ENCODE measurements at regions not wholly inside any gene's neighbourhood (a gene's known extent, or its start where the extent isn't known, plus 50 kb on each side); places are given as distances from the start of the nearest gene placed in this dataset.

- TF ChIP-seq, protein P1, sequence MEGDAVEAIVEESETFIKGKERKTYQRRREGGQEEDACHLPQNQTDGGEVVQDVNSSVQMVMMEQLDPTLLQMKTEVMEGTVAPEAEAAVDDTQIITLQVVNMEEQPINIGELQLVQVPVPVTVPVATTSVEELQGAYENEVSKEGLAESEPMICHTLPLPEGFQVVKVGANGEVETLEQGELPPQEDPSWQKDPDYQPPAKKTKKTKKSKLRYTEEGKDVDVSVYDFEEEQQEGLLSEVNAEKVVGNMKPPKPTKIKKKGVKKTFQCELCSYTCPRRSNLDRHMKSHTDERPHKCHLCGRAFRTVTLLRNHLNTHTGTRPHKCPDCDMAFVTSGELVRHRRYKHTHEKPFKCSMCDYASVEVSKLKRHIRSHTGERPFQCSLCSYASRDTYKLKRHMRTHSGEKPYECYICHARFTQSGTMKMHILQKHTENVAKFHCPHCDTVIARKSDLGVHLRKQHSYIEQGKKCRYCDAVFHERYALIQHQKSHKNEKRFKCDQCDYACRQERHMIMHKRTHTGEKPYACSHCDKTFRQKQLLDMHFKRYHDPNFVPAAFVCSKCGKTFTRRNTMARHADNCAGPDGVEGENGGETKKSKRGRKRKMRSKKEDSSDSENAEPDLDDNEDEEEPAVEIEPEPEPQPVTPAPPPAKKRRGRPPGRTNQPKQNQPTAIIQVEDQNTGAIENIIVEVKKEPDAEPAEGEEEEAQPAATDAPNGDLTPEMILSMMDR (IDR thresholded peaks at IDR 0.05): no peak
- TF ChIP-seq POLR2A (IDR thresholded peaks at IDR 0.05) (no peak), EP300 (IDR thresholded peaks at IDR 0.05) (no peak), POLR2AphosphoS5 (IDR thresholded peaks at IDR 0.05) (no peak)
- Histone ChIP-seq H3K4me1 (no peaks in the 10 kb centered on the region), H3K9me3 (no peaks in the 10 kb centered on the region), H3K36me3 (no peaks in the 10 kb centered on the region), H3K4me3 (no peak overlapping the region), H3K27ac (no peak overlapping the region), H3K27me3 (peaks cover 13% of the 10 kb centered on the region)
- 76% methylated on average over 3 of the region's 3 CpGs for WGBS
- DNase-seq (ENCODE audit: low spot score in 2 of 2): no peak
These were observed 121.0 kb upstream of the LSM14A start for GRCh38 chr19:34051255-34051654.

GRCh38 chr19:34057155-34057554 is 115.1 kb upstream of the LSM14A start:
- Histone ChIP-seq H3K27me3 (peaks cover 4% of the 10 kb centered on the region), H3K36me3 (no peaks in the 10 kb centered on the region)
- WGBS: 92% methylated on average over 1 of the region's 1 CpG

GRCh38 chr19:34066007-34066643 is 106.2 kb upstream of the LSM14A start:
- H3K27me3 ChIP-seq: peaks cover 14% of the 10 kb centered on the region
- H3K27ac ChIP-seq: no peak overlapping the region
- no peak for DNase-seq (ENCODE audit: low spot score in 2 of 2)
- no peaks in the 10 kb centered on the region for H3K4me1 ChIP-seq
- no peak overlapping the region for H3K4me3 ChIP-seq
- no peaks in the 10 kb centered on the region for H3K36me3 ChIP-seq
- 40% methylated on average over 14 of the region's 14 CpGs for WGBS
- no peaks in the 10 kb centered on the region for H3K9me3 ChIP-seq
- TF ChIP-seq, protein P1 (IDR thresholded peaks at IDR 0.05): no peak
- no peak for TF ChIP-seq POLR2AphosphoS5 (IDR thresholded peaks at IDR 0.05)

More at GRCh38 chr19:34057155-34057554, 115.1 kb upstream of the LSM14A start:
- TF ChIP-seq EP300 (IDR thresholded peaks at IDR 0.05): no peak
- TF ChIP-seq, protein P1 (IDR thresholded peaks at IDR 0.05): no peak
- TF ChIP-seq POLR2A (IDR thresholded peaks at IDR 0.05): no peak
- no peak for TF ChIP-seq POLR2AphosphoS5 (IDR thresholded peaks at IDR 0.05)
- no peaks in the 10 kb centered on the region for H3K9me3 ChIP-seq
- H3K4me1 ChIP-seq: no peaks in the 10 kb centered on the region
- no peak overlapping the region for H3K27ac ChIP-seq
- H3K4me3 ChIP-seq: no peak overlapping the region
- DNase-seq (ENCODE audit: low spot score in 2 of 2): no peak

DNA sequence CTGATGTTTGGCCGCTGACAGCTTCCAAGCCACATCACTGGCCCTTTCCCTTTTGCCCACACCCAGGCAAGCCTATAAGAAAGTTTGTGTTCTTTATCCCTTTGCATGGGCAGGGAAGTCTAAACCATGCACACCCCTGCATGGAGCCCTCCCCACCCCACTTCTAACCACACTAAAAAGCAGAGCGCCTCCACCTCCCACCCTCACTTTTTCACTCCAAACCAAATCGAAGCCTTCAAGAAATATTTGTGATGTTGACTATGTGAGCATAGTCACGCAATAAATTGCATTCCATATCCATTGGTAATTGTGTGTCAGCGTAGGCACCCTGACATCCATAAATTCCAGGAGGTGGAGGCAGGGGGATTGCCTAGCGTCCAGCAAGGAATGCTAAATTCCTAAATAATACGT is 104.4 kb upstream of the LSM14A start:
- H3K27ac ChIP-seq: no peak overlapping the region
- H3K27me3 ChIP-seq: peaks cover 14% of the 10 kb centered on the region
- no peak for TF ChIP-seq POLR2A (IDR thresholded peaks at IDR 0.05)
- TF ChIP-seq EP300 (IDR thresholded peaks at IDR 0.05): no peak
- TF ChIP-seq POLR2AphosphoS5 (IDR thresholded peaks at IDR 0.05): no peak
- TF ChIP-seq, protein P1 (IDR thresholded peaks at IDR 0.05): no peak
- H3K36me3 ChIP-seq: no peaks in the 10 kb centered on the region
- no peaks in the 10 kb centered on the region for H3K4me1 ChIP-seq
- no peak overlapping the region for H3K4me3 ChIP-seq
- no peak for DNase-seq (ENCODE audit: low spot score in 2 of 2)
- no peaks in the 10 kb centered on the region for H3K9me3 ChIP-seq
- WGBS: 76% methylated on average over 7 of the region's 7 CpGs

DNA sequence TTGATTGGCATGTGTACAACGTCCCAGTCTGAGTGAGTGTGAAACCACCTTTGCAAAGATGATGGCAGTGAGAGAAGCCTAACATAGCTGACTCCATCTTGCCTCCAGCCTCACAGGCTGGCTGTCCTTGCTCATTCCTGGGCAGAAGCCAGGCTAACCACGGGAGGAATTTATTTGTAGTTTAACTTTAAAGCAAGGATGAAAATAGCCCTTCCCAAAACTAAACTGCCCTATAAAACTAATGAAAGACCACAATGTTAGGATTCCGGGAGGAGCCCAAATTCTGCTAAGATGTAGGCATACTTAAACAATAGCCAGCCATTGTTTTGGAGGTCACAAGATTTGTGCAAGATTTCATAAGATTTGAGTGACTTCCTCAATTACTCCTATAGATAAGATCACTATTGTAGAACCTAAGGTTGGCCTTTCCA is 96.6 kb upstream of the LSM14A start:
- Histone ChIP-seq H3K9me3 (no peaks in the 10 kb centered on the region), H3K4me3 (no peak overlapping the region), H3K4me1 (no peaks in the 10 kb centered on the region), H3K27ac (no peak overlapping the region), H3K36me3 (no peaks in the 10 kb centered on the region), H3K27me3 (peaks cover 9% of the 10 kb centered on the region)
- 21% methylated on average over 3 of the region's 3 CpGs for WGBS
- no peak for TF ChIP-seq POLR2AphosphoS5 (IDR thresholded peaks at IDR 0.05)
- no peak for TF ChIP-seq POLR2A (IDR thresholded peaks at IDR 0.05)
- TF ChIP-seq EP300 (IDR thresholded peaks at IDR 0.05): no peak
- TF ChIP-seq, protein P1 (IDR thresholded peaks at IDR 0.05): no peak
- no peak for DNase-seq (ENCODE audit: low spot score in 2 of 2)

Measured in suprapubic skin (tissue), 4 donors.